ENCODE measurements at regions not wholly inside any gene's neighbourhood (a gene's known extent, or its start where the extent isn't known, plus 50 kb on each side); places are given as distances from the start of the nearest gene placed in this dataset.

DNA sequence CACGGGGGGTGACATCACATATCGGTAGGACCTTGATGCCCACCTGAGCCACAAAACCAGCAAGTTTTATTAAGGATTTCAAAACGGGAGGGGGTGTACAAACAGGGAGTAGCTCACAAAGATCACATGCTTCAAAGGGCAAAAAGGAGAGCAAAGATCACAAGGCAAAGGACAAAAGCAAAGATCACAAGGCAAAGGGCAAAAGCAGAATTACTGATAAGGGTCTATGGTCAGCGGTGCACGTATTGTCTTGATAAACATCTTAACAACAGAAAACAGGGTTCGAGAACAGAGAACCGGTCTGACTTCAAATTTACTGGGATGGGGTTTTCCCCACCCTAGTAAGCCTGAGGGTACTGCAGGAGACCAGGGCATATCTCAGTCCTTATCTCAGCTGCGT, 143.5 kb upstream of the LPP start (continued):
- TF ChIP-seq, protein P1, sequence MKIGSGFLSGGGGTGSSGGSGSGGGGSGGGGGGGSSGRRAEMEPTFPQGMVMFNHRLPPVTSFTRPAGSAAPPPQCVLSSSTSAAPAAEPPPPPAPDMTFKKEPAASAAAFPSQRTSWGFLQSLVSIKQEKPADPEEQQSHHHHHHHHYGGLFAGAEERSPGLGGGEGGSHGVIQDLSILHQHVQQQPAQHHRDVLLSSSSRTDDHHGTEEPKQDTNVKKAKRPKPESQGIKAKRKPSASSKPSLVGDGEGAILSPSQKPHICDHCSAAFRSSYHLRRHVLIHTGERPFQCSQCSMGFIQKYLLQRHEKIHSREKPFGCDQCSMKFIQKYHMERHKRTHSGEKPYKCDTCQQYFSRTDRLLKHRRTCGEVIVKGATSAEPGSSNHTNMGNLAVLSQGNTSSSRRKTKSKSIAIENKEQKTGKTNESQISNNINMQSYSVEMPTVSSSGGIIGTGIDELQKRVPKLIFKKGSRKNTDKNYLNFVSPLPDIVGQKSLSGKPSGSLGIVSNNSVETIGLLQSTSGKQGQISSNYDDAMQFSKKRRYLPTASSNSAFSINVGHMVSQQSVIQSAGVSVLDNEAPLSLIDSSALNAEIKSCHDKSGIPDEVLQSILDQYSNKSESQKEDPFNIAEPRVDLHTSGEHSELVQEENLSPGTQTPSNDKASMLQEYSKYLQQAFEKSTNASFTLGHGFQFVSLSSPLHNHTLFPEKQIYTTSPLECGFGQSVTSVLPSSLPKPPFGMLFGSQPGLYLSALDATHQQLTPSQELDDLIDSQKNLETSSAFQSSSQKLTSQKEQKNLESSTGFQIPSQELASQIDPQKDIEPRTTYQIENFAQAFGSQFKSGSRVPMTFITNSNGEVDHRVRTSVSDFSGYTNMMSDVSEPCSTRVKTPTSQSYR (CRISPR knock-in tag; IDR thresholded peaks at IDR 0.05): no peak

DNA sequence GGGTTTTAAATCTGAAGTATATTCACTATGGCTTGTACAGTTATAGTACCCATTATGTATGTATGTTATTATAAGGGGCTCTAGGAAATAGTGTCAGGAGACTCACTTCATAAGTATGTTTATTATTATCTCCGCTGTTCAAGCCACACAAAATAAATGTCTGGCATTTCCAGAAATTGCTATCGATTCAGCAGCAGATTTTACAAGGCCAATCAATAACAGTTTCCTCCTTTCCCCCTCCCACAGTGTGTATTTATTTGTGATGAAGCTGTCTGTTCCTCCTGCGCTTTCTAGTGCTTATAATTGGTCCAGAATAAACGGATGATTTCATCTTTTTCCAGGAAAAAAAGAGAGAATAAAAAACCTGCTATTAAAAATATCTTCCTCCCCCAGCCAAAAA, 134.2 kb upstream of the LPP start:
- TF ChIP-seq, protein P2, sequence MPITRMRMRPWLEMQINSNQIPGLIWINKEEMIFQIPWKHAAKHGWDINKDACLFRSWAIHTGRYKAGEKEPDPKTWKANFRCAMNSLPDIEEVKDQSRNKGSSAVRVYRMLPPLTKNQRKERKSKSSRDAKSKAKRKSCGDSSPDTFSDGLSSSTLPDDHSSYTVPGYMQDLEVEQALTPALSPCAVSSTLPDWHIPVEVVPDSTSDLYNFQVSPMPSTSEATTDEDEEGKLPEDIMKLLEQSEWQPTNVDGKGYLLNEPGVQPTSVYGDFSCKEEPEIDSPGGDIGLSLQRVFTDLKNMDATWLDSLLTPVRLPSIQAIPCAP (CRISPR knock-in tag; IDR thresholded peaks at IDR 0.05): no peak
- TF ChIP-seq RELA (CRISPR knock-in tag; IDR thresholded peaks at IDR 0.05; ENCODE audit: borderline replicate concordance) (no peak), SMAD4 (CRISPR knock-in tag; IDR thresholded peaks at IDR 0.05) (no peak), NR2C2 (CRISPR knock-in tag; IDR thresholded peaks at IDR 0.05) (no peak), ZNF232 (CRISPR knock-in tag; IDR thresholded peaks at IDR 0.05) (no peak), CREB1 (CRISPR knock-in tag; IDR thresholded peaks at IDR 0.05) (no peak), NR1H2 (CRISPR knock-in tag; IDR thresholded peaks at IDR 0.05) (no peak), SP1 (CRISPR knock-in tag; conservative IDR thresholded peaks at IDR 0.05) (no peak), HMGA2 (CRISPR knock-in tag; IDR thresholded peaks at IDR 0.05) (no peak), ESRRA (CRISPR knock-in tag; IDR thresholded peaks at IDR 0.05; ENCODE audit: borderline replicate concordance) (no peak), ETV6 (CRISPR knock-in tag; IDR thresholded peaks at IDR 0.05) (no peak)
- TF ChIP-seq, protein P3, sequence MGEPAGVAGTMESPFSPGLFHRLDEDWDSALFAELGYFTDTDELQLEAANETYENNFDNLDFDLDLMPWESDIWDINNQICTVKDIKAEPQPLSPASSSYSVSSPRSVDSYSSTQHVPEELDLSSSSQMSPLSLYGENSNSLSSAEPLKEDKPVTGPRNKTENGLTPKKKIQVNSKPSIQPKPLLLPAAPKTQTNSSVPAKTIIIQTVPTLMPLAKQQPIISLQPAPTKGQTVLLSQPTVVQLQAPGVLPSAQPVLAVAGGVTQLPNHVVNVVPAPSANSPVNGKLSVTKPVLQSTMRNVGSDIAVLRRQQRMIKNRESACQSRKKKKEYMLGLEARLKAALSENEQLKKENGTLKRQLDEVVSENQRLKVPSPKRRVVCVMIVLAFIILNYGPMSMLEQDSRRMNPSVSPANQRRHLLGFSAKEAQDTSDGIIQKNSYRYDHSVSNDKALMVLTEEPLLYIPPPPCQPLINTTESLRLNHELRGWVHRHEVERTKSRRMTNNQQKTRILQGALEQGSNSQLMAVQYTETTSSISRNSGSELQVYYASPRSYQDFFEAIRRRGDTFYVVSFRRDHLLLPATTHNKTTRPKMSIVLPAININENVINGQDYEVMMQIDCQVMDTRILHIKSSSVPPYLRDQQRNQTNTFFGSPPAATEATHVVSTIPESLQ (CRISPR knock-in tag; IDR thresholded peaks at IDR 0.05): no peak
- TF ChIP-seq, protein P4, sequence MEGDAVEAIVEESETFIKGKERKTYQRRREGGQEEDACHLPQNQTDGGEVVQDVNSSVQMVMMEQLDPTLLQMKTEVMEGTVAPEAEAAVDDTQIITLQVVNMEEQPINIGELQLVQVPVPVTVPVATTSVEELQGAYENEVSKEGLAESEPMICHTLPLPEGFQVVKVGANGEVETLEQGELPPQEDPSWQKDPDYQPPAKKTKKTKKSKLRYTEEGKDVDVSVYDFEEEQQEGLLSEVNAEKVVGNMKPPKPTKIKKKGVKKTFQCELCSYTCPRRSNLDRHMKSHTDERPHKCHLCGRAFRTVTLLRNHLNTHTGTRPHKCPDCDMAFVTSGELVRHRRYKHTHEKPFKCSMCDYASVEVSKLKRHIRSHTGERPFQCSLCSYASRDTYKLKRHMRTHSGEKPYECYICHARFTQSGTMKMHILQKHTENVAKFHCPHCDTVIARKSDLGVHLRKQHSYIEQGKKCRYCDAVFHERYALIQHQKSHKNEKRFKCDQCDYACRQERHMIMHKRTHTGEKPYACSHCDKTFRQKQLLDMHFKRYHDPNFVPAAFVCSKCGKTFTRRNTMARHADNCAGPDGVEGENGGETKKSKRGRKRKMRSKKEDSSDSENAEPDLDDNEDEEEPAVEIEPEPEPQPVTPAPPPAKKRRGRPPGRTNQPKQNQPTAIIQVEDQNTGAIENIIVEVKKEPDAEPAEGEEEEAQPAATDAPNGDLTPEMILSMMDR (IDR thresholded peaks at IDR 0.05): no peak
- TF ChIP-seq, protein P5, sequence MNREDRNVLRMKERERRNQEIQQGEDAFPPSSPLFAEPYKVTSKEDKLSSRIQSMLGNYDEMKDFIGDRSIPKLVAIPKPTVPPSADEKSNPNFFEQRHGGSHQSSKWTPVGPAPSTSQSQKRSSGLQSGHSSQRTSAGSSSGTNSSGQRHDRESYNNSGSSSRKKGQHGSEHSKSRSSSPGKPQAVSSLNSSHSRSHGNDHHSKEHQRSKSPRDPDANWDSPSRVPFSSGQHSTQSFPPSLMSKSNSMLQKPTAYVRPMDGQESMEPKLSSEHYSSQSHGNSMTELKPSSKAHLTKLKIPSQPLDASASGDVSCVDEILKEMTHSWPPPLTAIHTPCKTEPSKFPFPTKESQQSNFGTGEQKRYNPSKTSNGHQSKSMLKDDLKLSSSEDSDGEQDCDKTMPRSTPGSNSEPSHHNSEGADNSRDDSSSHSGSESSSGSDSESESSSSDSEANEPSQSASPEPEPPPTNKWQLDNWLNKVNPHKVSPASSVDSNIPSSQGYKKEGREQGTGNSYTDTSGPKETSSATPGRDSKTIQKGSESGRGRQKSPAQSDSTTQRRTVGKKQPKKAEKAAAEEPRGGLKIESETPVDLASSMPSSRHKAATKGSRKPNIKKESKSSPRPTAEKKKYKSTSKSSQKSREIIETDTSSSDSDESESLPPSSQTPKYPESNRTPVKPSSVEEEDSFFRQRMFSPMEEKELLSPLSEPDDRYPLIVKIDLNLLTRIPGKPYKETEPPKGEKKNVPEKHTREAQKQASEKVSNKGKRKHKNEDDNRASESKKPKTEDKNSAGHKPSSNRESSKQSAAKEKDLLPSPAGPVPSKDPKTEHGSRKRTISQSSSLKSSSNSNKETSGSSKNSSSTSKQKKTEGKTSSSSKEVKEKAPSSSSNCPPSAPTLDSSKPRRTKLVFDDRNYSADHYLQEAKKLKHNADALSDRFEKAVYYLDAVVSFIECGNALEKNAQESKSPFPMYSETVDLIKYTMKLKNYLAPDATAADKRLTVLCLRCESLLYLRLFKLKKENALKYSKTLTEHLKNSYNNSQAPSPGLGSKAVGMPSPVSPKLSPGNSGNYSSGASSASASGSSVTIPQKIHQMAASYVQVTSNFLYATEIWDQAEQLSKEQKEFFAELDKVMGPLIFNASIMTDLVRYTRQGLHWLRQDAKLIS (CRISPR knock-in tag; IDR thresholded peaks at IDR 0.05; ENCODE audit: borderline replicate concordance): no peak
- DNase-seq (ENCODE audit: low spot score) (no peak), ATAC-seq (no peak)
- H3K4me1 Mint-ChIP-seq: peaks cover 6% of the 10 kb centered on the region; the same call in 1 of the 2 replicates
- peaks cover 7% of the 10 kb centered on the region for H3K9me3 Mint-ChIP-seq
- no peak overlapping the region for H3K4me3 Mint-ChIP-seq
- CTCF ChIA-PET: no interaction called here
- no peaks in the 10 kb centered on the region for H3K36me3 Mint-ChIP-seq
- no peak overlapping the region for H3K27ac Mint-ChIP-seq
- no peaks in the 10 kb centered on the region for H3K27me3 Mint-ChIP-seq (ENCODE audit: low read depth)
- POLR2A ChIA-PET: no interaction called here

Data from WTC11 (cell line).